GM18517 (cell line): ENCODE measurements at regions not wholly inside any gene's neighbourhood (a gene's known extent, or its start where the extent isn't known, plus 50 kb on each side); places are given as distances from the start of the nearest gene placed in this dataset.
"Not testable (repeated sequence)": the region's sequence is repeated elsewhere in the genome, so short reads cannot be mapped to it uniquely, and the experiment has no call there.

ENCODE experiments used
- ATAC-seq: cut with Tn5 transposase; IDR thresholded peaks from one replicate; pipeline ENCODE4 v1.9.1; 2021; ENCODE audit warnings: mild to moderate bottlenecking, moderate library complexity; ENCODE audit not compliant: unreplicated experiment

GRCh38 chr11:37841016-37841415, 1243.0 kb upstream of the RAG2 start:
- no peak for ATAC-seq

GRCh38 chr11:37840345-37840744, 1242.3 kb upstream of the RAG2 start:
- ATAC-seq = not testable (repeated sequence)

- no peak for ATAC-seq
Measured at GRCh38 chr11:37830529-37830928, 1232.5 kb upstream of the RAG2 start.

- ATAC-seq = no peak
Measured at GRCh38 chr11:37817727-37818270, 1219.8 kb upstream of the RAG2 start.

GRCh38 chr11:37812281-37812880, 1214.3 kb upstream of the RAG2 start:
- no peak for ATAC-seq

- no peak for ATAC-seq
Measured at GRCh38 chr11:37811349-37811748, 1213.3 kb upstream of the RAG2 start.

- no peak for ATAC-seq
Measured at GRCh38 chr11:37804666-37805065, 1206.6 kb upstream of the RAG2 start.

GRCh38 chr11:37788141-37788877, 1190.3 kb upstream of the RAG2 start:
- no peak for ATAC-seq

GRCh38 chr11:37786214-37786755, 1188.2 kb upstream of the RAG2 start:
- ATAC-seq = no peak

- ATAC-seq = no peak
Measured at GRCh38 chr11:37774441-37774840, 1176.4 kb upstream of the RAG2 start.

- no peak for ATAC-seq
Measured at GRCh38 chr11:37770145-37770544, 1172.1 kb upstream of the RAG2 start.

- ATAC-seq = no peak
Measured at GRCh38 chr11:37762079-37762478, 1164.0 kb upstream of the RAG2 start.

- ATAC-seq = no peak
Measured at GRCh38 chr11:37755521-37755920, 1157.5 kb upstream of the RAG2 start.

- ATAC-seq = no peak
Measured at GRCh38 chr11:37748641-37749040, 1150.6 kb upstream of the RAG2 start.

- no peak for ATAC-seq
Measured at GRCh38 chr11:37747121-37747520, 1149.1 kb upstream of the RAG2 start.

GRCh38 chr11:37727371-37727770, 1129.3 kb upstream of the RAG2 start:
- no peak for ATAC-seq

- ATAC-seq = no peak
Measured at GRCh38 chr11:37724315-37724714, 1126.3 kb upstream of the RAG2 start.

- no peak for ATAC-seq
Measured at GRCh38 chr11:37721485-37721884, 1123.4 kb upstream of the RAG2 start.

- no peak for ATAC-seq
Measured at GRCh38 chr11:37718431-37718999, 1120.5 kb upstream of the RAG2 start.

- ATAC-seq = no peak
Measured at GRCh38 chr11:37712251-37712650, 1114.2 kb upstream of the RAG2 start.

- ATAC-seq = no peak
Measured at GRCh38 chr11:37710031-37710430, 1112.0 kb upstream of the RAG2 start.

- ATAC-seq = no peak
Measured at GRCh38 chr11:37704791-37705190, 1106.8 kb upstream of the RAG2 start.
